Astrocyte (in vitro differentiated cells and primary cell): ENCODE measurements at regions not wholly inside any gene's neighbourhood (a gene's known extent, or its start where the extent isn't known, plus 50 kb on each side); places are given as distances from the start of the nearest gene placed in this dataset.

Experiments used
- DNase-seq: peaks from one replicate; pipeline ENCODE4 v3.0.0-alpha.2; 2010; ENCODE audit warnings: low read depth
- FAIRE-seq: peaks from 2 replicates; lab custom pipeline; 2011; peaks lifted over from hg19 to GRCh38; lab: Jason Lieb, UNC
- H2AFZ ChIP-seq: 2 replicates; pipeline ENCODE4 v1.6.0; 2012; ENCODE audit warnings: low read depth, low read length, inconsistent platforms
- H3K27ac ChIP-seq: 2 replicates; pipeline ENCODE4 v1.5.1; 2011; ENCODE audit warnings: low read depth, low read length, inconsistent platforms
- H3K27me3 ChIP-seq: 2 replicates; pipeline ENCODE4 v1.6.0; 2011; ENCODE audit warnings: low read length, inconsistent platforms; ENCODE audit not compliant: insufficient read depth
- H3K36me3 ChIP-seq: 2 replicates; pipeline ENCODE4 v1.5.1; 2011; ENCODE audit warnings: low read length, inconsistent platforms; ENCODE audit not compliant: insufficient read depth
- H3K4me1 ChIP-seq: 2 replicates; pipeline ENCODE4 v1.5.1; 2011; ENCODE audit warnings: low read length, inconsistent platforms; ENCODE audit not compliant: insufficient read depth
- H3K4me2 ChIP-seq: 2 replicates; pipeline ENCODE4 v1.6.0; 2012; ENCODE audit warnings: low read length, inconsistent platforms
- H3K4me3 ChIP-seq: 2 replicates; pipeline ENCODE4 v1.5.1; 2011; ENCODE audit warnings: low read depth, mild to moderate bottlenecking, low read length, inconsistent platforms; ENCODE audit not compliant: insufficient read depth
- H3K79me2 ChIP-seq: 2 replicates; pipeline ENCODE4 v1.6.0; 2012; ENCODE audit warnings: mild to moderate bottlenecking, low read length, inconsistent platforms; ENCODE audit not compliant: insufficient read depth
- H3K9ac ChIP-seq: 2 replicates; pipeline ENCODE4 v1.6.0; 2012; ENCODE audit warnings: mild to moderate bottlenecking, low read length, inconsistent platforms
- H3K9me3 ChIP-seq: 2 replicates; pipeline ENCODE4 v1.5.1; 2012; ENCODE audit warnings: low read depth, mild to moderate bottlenecking, low read length, inconsistent platforms; ENCODE audit not compliant: insufficient read depth
- H4K20me1 ChIP-seq: 2 replicates; pipeline ENCODE4 v1.6.0; 2012; ENCODE audit warnings: low read length, inconsistent platforms; ENCODE audit not compliant: insufficient read depth
- H3K27ac Mint-ChIP-seq: one replicate; pipeline ENCODE4 v1.8.0; 2021; ENCODE audit warnings: mild to moderate bottlenecking, mixed read lengths; ENCODE audit not compliant: unreplicated experiment
- H3K27me3 Mint-ChIP-seq: one replicate; pipeline ENCODE4 v1.8.0; 2021; ENCODE audit warnings: low read depth, mixed read lengths; ENCODE audit not compliant: unreplicated experiment
- H3K36me3 Mint-ChIP-seq: one replicate; pipeline ENCODE4 v1.8.0; 2021; ENCODE audit warnings: low read depth, mixed read lengths; ENCODE audit not compliant: unreplicated experiment
- H3K4me1 Mint-ChIP-seq: one replicate; pipeline ENCODE4 v1.8.0; 2021; ENCODE audit warnings: low read depth, mixed read lengths; ENCODE audit not compliant: unreplicated experiment
- H3K4me3 Mint-ChIP-seq: one replicate; pipeline ENCODE4 v1.8.0; 2021; ENCODE audit warnings: mild to moderate bottlenecking, moderate library complexity, mixed read lengths; ENCODE audit not compliant: unreplicated experiment
- H3K9me3 Mint-ChIP-seq: one replicate; pipeline ENCODE4 v1.8.0; 2021; ENCODE audit warnings: mild to moderate bottlenecking, mixed read lengths; ENCODE audit not compliant: unreplicated experiment
- CTCF ChIP-seq: IDR thresholded peaks from 2 replicates; pipeline ENCODE4 v1.5.1; 2011; ENCODE audit warnings: low read depth, mild to moderate bottlenecking, inconsistent platforms, low read length, moderate library complexity; ENCODE audit not compliant: insufficient read depth
- EZH2 ChIP-seq: IDR thresholded peaks from 2 replicates; pipeline ENCODE4 v1.6.1; 2012; ENCODE audit warnings: mild to moderate bottlenecking, low read length, inconsistent platforms; ENCODE audit not compliant: insufficient read depth

- H3K79me2 ChIP-seq, result no peaks in the 10 kb centered on the region
- Mint-ChIP-seq H3K27ac (no peak overlapping the region), H3K9me3 (no peaks in the 10 kb centered on the region), H3K27me3 (no peaks in the 10 kb centered on the region), H3K4me3 (no peak overlapping the region), H3K36me3 (no peaks in the 10 kb centered on the region), H3K4me1 (no peaks in the 10 kb centered on the region)
- no peak for DNase-seq
- TF ChIP-seq CTCF (no peak), EZH2 (no peak)
- no peak overlapping the region for H3K4me2 ChIP-seq
- H3K36me3 ChIP-seq, result no peaks in the 10 kb centered on the region
- H3K27me3 ChIP-seq, result no peaks in the 10 kb centered on the region
- no peak overlapping the region for H3K27ac ChIP-seq
- H4K20me1 ChIP-seq, result no peaks in the 10 kb centered on the region
- no peak for FAIRE-seq
- H3K9me3 ChIP-seq, result no peaks in the 10 kb centered on the region
- no peak overlapping the region for H2AFZ ChIP-seq
- H3K4me3 ChIP-seq, result no peak overlapping the region
- H3K9ac ChIP-seq, result no peak overlapping the region
- H3K4me1 ChIP-seq, result no peaks in the 10 kb centered on the region
These were observed 655.3 kb downstream of the SLC16A7 start for GRCh38 chr12:60251091-60251490.

- no peaks in the 10 kb centered on the region for H4K20me1 ChIP-seq
- H3K4me3 Mint-ChIP-seq, result no peak overlapping the region
- H3K27ac ChIP-seq, result no peak overlapping the region
- no peak overlapping the region for H3K4me2 ChIP-seq
- H3K4me3 ChIP-seq, result no peak overlapping the region
- no peaks in the 10 kb centered on the region for H3K36me3 Mint-ChIP-seq
- H3K36me3 ChIP-seq, result no peaks in the 10 kb centered on the region
- peaks cover 7% of the 10 kb centered on the region for H3K4me1 ChIP-seq
- H3K9me3 ChIP-seq, result no peaks in the 10 kb centered on the region
- no peaks in the 10 kb centered on the region for H3K9me3 Mint-ChIP-seq
- H3K27me3 ChIP-seq, result no peaks in the 10 kb centered on the region
- H2AFZ ChIP-seq, result no peak overlapping the region
- H3K27me3 Mint-ChIP-seq, result no peaks in the 10 kb centered on the region
- TF ChIP-seq CTCF (no peak), EZH2 (no peak)
- H3K27ac Mint-ChIP-seq, result no peak overlapping the region
- FAIRE-seq (peak; percentile 49), DNase-seq (peak; percentile 8)
- no peaks in the 10 kb centered on the region for H3K79me2 ChIP-seq
- H3K9ac ChIP-seq, result no peak overlapping the region
- peaks cover 11% of the 10 kb centered on the region for H3K4me1 Mint-ChIP-seq
These were observed 656.7 kb downstream of the SLC16A7 start for GRCh38 chr12:60252359-60253096.

- H3K27ac Mint-ChIP-seq, result no peak overlapping the region
These were observed 659.2 kb downstream of the SLC16A7 start for GRCh38 chr12:60255044-60255443.

More at GRCh38 chr12:60255044-60255443, 659.2 kb downstream of the SLC16A7 start:
- Histone ChIP-seq H3K36me3 (no peaks in the 10 kb centered on the region), H3K4me2 (no peak overlapping the region), H3K79me2 (no peaks in the 10 kb centered on the region), H3K9me3 (no peaks in the 10 kb centered on the region), H3K27me3 (no peaks in the 10 kb centered on the region), H4K20me1 (no peaks in the 10 kb centered on the region), H3K9ac (no peak overlapping the region), H3K4me3 (no peak overlapping the region), H3K4me1 (peaks cover 7% of the 10 kb centered on the region), H2AFZ (no peak overlapping the region), H3K27ac (no peak overlapping the region)
- Mint-ChIP-seq H3K9me3 (no peaks in the 10 kb centered on the region), H3K27me3 (no peaks in the 10 kb centered on the region), H3K36me3 (no peaks in the 10 kb centered on the region), H3K4me3 (no peak overlapping the region), H3K4me1 (peaks cover 11% of the 10 kb centered on the region)
- FAIRE-seq (no peak), DNase-seq (no peak)
- TF ChIP-seq EZH2 (no peak), CTCF (no peak)
